HG03521 (cell line): ENCODE measurements at regions not wholly inside any gene's neighbourhood (a gene's known extent, or its start where the extent isn't known, plus 50 kb on each side); places are given as distances from the start of the nearest gene placed in this dataset.
A peak's percentile ranks its signal among the peaks of the same experiment; 100 is the strongest.
"Not testable (repeated sequence)": the region's sequence is repeated elsewhere in the genome, so short reads cannot be mapped to it uniquely, and the experiment has no call there.

Source experiments
- ATAC-seq: cut with Tn5 transposase; IDR thresholded peaks from one replicate; pipeline ENCODE4 v1.9.1; 2021; ENCODE audit warnings: mild to moderate bottlenecking, moderate library complexity; ENCODE audit not compliant: unreplicated experiment

DNA sequence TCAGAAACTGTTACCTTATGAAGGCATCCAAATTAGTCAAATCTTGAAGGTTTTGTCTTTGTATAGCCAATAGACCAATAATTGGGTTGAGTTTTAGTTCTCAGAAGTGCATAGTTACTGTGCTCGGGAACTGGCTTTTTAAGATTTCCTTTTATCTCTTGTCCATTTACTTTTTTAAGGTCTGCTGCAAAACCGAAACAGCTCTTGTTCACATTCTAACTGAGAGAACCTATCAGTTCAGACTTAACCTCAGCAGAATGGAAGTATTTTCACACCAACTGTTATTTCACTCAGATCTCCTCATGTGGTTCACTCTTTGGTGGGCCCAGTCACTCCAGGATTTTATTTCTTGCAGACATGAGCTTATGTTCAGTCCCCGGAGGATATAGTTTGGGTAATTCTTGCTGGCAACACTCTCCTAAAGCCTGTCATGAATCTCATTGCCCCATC lies 55.5 kb downstream of the TPBG start:
- ATAC-seq = peak; percentile 50

DNA sequence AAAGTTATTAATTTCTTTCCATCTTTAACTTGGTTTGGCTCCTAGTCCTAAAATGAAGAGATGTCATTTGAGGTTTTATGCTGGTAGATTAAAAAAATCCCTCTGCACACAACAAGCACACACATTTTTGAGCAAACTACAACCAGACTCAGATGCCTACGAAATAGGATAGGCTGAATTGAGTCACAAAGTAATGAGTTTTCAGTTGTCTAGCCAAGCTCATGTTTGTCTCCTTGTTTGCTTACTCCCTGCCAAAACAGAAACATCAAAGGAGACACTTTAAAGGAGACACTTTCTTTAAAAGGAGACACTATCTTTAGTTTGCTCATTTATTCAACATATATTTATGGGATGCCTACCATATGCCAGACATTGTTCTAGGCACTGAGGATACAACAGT lies 56.2 kb downstream of the TPBG start:
- peak; percentile 42 for ATAC-seq

DNA sequence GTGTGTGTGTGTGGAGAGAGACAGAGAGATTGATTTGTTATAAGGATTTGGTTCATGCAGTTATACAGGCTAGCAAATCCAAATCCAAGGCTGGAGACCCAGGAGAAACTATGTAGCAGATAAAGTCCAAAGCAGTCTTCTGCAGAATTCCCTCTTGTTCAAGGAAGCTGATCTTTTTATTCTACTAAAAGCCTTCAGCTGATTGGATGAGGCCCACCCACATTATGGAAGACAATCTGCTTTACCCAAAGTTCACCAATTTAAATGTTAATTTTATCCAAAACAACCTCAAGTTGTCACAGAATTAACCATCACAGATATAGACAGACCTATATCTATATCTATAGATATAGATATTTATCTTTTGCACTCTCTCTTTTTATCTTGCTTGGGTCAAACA lies 67.0 kb downstream of the TPBG start:
- ATAC-seq = no peak

DNA sequence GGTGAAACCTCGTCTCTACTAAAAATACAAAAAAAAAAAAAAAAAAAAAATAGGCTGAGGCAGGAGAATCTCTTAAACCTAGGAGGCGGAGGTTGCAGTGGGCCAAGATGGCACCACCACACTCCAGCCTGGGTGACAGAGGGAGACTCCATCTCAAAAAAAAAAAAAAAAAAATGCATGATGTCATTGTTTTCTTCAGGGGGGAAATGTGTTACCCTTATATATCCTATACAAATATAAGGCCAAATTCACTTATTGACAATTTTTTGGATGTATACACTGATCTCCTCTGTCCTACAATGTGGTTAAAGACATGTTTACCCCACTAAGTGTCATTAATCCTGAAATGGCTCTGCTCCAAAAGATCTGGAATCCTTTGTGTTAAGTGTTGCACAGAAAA lies 73.1 kb downstream of the TPBG start:
- ATAC-seq = no peak

GRCh38 chr6:82437701-82438100 lies 74.1 kb downstream of the TPBG start:
- no peak for ATAC-seq

DNA sequence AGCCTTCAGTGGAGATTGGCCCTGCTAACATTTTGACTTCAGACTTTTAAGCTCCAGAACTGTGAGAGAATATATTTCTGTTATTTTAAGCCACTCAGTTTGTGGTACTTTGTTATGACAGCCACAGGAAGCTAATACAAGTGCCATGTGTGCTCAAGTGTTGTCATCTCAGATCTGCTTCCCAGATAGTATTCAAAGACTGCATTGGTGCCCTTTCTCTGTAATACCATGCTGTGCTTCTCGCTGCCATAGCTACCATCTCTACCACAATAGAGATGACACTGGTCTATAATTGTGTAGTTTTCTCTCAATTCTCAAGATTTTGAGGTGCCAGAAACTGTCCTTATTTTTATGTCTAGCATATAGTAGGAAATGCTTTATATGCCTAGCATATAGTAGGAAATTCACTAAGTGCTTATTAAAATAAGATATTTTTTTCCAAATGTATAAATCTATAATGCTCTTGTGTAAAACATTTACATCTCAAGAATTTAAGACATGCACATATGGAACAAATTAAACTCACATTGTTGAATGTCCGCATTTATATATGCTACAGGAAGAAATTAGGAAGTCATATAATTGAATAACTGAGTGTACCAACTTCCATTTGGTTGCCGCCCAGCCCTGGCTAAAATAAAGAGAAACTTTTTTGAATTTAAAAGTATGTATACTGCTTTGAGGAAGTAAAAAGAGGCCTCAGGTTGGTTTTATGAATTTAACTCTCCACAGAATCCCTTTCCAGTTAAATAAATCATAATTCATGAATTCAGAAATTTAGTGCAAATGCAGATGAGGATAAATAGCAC lies 77.6 kb downstream of the TPBG start:
- ATAC-seq = no peak

DNA sequence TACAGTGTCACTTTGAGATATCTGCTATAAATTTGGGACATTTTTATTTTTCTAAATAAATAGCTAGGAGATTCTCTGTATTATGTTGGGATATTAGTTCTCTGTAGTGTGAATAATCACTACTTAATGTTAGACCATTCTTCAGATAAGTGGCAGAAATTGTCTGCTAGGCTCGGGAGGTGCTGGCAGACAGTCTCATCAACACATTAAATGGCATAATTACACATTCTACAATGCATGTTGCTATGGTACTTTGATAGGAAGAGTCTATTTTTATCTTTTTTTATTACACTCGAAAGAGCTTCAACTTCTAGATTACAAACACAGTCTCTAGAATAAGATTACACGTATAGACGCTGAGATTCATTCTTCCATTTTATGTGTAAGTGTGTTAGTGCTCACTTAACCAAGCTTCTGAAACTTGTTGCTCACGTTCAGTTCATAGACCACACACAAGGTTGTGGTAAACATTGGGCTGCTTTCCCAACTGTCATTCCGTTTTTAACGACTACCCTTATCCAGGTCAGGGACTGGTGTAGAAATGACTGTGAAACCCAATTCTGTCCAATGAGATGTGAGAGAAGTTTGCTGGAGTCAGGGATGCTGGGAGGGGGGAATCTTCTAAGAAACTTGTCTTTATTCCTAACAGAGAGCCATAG lies 78.6 kb downstream of the TPBG start:
- ATAC-seq = no peak

DNA sequence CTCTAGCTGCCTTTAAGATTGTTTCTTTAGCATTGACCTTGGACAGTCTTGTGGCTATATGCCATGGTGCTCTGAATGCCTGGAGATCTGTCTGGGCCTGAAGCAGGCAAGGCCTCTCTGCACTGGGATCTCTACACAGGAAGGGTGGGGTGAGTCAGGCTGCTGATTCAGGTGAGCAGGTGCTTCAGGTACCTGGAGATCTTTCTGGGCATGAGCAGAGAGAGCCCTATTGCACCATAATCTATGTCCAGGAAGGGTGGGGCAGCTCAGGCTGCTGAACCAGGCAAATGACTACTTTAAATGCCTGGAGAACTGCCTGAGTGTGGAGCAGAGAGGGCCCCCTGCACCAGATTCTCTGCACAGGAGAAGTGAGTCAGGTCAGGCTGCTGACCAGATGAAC lies 94.5 kb downstream of the TPBG start:
- no peak for ATAC-seq

GRCh38 chr6:82458705-82459104 lies 95.1 kb downstream of the TPBG start:
- no peak for ATAC-seq

DNA sequence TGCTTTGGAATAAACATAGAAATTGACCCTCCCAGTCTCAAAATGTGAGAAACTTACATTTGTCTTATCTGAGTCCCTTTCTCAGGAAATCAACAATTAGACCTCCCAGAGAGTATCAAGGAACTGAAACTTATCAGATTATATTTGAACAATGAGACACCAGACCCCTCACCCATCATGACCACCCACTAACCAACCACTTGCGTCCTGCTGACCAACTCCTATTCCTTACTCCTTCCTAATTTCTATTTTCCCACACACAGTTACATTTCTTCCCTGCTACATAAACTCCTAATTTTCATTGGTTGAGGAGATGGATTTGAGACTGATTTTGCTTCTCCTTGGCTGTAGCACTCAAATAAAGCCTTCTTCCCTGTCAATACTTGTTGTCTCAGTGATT lies 97.9 kb downstream of the TPBG start:
- no peak for ATAC-seq

DNA sequence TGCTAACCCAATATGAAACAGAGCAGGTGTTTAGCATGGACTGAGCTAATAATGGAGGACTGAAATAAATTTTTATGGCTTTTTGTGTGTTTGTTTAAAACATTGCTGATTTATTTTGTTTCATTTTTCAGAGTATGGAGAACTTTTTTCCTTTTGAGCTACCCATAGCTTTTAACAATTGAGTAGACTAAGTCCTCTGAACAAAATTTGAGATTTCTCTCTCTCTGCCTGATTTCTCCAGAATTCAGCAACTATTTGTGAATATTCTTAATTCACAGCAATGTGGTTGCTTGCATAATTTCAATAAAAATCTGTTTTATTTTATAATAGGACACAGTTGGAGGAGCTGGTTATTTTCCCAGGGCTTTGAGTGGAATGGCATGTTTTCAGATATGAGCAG lies 103.7 kb downstream of the TPBG start:
- no peak for ATAC-seq

DNA sequence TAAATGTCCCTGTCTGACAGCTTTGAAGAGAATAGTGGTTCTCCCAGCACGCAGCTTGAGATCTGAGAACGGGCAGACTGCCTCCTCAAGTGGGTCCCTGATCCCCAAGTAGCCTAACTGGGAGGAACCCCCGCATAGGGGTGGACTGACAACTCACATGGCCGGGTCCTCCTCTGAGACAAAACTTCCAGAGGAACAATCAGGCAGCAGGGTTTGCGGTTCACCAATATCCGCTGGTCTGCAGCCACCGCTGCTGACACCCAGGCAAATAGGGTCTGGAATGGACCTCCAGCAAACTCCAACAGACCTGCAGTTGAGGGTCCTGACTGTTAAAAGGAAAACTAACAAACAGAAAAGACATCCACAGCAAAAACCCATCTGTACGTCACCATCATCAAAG lies 106.5 kb downstream of the TPBG start:
- not testable (repeated sequence) for ATAC-seq

- not testable (repeated sequence) for ATAC-seq
Observed at GRCh38 chr6:82475106-82475505, 111.5 kb downstream of the TPBG start.

DNA sequence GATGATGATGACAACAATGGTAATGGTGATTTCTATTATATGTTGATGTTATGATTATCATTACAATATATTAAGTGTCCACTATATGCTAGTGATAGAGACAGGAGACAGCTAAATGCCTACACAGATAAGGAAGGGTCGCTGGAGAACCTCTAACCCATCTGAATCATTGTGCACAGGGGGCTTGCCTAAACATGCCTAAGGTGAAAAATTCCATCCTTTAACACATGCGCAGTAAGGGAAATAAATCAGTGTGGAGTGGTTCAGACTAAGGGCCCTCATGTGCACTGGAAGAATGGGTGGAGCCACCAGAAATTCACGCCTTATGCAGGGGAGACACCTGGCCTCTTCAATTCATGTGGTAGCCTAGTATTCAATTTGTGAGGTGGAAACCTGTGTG lies 120.4 kb downstream of the TPBG start:
- no peak for ATAC-seq

DNA sequence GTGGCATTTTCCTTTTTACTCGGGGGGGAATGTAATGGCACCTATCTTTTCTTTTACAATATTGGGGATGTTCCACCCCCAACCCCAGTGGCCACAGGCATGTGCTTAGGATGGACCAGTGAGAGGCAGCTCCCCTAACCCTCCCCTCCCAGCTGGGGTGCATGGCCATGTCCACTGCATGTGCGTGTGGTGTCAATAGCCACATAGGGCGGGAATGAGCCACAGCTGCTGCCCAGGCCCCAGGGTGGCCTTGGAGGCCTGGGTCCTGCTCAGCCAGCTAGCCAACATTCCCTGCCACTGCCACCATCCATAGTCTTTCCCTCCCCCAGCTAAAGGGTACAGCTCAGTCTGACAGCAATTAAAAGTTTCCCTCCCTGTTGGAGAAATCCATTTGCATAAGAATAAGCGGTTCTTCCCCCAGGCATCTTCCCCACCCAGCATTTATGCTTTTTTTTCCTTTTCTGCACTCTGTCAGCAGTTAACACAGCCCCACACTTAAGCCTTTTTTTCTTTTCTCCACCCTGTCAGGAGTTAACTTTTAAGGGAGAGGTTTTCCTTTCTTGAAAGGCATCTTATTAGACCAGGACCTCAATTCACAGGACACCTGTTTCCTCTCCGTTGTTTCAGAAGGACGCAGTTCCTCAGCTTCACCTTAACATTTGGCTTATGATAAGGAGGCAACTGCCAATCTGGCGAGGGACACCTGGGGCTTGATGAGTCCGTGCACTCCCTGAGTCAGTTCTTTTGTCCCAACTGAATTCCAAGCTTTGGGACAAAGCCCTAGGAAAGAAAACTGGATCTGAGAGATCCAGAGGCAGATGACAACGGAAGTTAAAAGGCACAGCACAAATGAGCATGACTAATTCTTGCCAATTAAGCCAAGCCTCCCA lies 121.4 kb downstream of the TPBG start:
- no peak for ATAC-seq

- no peak for ATAC-seq
Observed at GRCh38 chr6:82487895-82488294, 124.3 kb downstream of the TPBG start.

DNA sequence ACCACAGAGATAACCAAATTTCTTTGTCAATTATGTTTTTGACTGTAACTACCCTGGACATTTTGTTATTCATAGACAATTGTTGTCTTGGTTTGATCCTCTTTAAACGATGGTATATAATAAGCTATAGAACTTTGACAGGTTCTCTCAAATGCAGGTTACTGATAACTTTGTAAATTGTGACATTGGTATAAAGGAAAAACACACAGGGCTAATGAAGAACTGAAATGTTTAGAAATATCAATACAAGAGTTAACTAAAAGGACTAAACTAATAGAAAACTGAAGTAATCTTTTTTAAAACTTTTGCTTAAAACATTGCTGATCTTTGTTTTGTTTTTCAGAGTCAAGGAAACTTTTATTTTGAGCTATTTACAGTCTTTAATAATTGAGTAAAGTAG lies 124.8 kb downstream of the TPBG start:
- no peak for ATAC-seq

DNA sequence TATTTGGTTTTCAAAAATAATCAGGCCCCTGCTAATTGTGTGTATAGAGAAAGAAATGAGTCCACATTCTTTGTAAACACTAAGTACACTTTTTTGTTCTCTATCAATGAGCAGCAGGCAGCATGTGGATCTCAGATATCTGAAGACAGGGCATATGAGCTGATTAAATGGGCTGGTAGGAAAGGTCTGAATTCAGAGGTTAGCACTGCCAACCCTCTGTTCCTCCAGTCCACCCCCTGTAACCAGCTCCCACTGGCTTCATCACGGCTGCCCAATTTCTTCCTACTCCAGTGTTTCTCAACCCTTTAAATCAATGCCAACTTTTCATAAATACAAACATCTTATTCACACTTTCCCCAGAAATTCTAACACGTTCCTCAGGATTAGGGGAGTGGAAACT lies 128.5 kb downstream of the TPBG start:
- ATAC-seq = no peak

DNA sequence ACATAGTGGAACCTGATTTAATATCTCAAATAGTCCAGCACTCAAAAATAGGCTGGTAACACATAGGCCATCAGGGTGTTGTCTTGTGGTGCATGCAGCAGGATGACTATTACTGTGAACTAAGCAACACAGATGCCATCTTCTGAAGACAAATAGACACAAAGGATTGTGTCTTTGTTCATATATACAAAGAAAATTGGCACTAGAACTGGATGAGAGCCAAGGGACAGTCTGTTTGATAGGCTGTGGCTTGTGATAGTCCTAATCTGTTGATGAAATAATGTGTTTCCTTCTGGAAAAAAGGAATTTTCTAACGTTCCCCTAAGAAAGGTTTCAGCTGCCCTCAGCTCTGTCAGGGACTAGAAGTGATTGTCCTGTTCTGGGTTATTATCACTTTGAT lies 129.8 kb downstream of the TPBG start:
- ATAC-seq = no peak

- no peak for ATAC-seq
Observed at GRCh38 chr6:82494367-82494766, 130.8 kb downstream of the TPBG start.

DNA sequence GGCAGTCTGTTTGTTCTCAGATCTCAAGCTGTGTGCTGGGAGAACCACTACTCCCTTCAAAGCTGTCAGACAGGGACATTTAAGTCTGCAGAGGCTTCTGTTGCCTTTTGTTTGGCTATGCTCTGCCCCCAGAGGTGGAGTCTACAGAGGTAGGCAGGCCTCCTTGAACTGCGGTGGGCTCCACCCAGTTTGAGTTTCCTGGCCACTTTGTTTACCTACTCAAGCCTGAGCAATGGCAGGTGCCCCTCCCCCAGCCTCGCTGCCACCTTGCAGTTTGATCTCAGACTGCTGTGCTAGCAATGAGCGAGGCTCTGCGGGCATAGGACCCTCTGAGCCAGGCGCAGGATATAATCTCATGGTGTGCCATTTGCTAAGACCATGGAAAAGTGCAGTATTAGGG lies 138.3 kb downstream of the TPBG start:
- ATAC-seq = not testable (repeated sequence)

- ATAC-seq = no peak
Observed at GRCh38 chr6:82506526-82506925, 142.9 kb downstream of the TPBG start.
